GM18508 (cell line): ENCODE measurements at regions not wholly inside any gene's neighbourhood (a gene's known extent, or its start where the extent isn't known, plus 50 kb on each side); places are given as distances from the start of the nearest gene placed in this dataset.

Experiments
- ATAC-seq: cut with Tn5 transposase; IDR thresholded peaks from one replicate; pipeline ENCODE4 v1.9.1; 2021; ENCODE audit warnings: moderate number of reproducible peaks; ENCODE audit not compliant: insufficient read depth, unreplicated experiment

DNA sequence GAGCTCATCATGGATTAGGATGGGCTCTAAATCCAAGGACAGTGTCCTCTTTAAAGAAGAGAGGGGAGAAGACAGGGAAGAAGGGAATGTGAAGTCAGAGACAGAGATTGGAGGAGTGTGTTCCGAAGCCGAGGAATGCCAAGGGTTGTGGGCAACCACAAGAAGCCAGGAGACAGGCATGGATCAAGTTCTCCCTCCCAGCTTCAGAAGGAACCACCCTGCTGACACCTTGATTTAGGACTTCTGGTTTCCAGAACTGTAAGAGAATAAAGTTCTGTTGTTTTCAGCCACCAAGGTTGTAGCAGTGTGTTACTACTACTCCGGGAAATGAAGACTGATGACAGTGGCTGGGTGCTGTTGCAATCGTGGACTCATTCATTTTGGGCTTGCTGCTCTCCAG, 120.1 kb downstream of the RPS12 start:
- ATAC-seq = no peak

DNA sequence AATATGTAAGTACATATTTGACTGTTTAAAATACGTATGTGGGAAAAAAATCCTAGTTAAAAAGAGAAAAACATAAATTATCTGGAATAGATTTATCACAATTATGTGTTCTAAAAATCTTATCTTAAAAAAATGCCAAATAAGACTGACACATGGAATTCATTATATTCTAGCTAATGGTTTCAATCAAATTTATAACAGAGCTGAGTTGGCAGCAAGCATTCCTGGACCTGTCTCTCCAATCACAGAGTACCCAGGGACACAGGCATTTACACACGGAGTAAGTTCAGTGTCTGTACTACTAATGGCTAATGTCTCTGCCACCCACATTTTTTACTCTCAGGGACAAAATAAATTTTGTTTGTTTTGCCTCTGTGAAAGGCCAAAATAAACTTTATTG, 122.3 kb downstream of the RPS12 start:
- no peak for ATAC-seq

DNA sequence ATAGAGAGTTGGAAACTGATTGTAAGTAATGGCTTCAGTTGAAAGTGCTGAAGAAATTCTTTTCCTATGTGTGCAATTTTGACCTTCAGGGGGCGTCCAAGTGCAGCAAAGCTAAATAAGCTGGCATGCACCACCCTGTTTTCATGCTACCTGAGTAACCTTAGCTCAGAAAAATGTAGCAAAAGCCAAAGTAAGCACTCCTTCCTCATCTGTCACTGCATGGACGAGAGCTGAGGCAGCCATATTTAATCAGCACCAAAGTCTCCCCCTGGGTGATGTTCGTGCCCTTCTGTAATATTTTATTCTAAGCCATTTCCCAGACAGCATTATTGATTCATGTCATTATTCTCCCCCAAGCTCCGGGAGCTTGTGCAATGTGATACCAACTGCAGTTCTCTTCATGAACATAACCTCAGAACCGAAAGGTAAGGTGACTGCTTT, 123.1 kb downstream of the RPS12 start:
- ATAC-seq = no peak

DNA sequence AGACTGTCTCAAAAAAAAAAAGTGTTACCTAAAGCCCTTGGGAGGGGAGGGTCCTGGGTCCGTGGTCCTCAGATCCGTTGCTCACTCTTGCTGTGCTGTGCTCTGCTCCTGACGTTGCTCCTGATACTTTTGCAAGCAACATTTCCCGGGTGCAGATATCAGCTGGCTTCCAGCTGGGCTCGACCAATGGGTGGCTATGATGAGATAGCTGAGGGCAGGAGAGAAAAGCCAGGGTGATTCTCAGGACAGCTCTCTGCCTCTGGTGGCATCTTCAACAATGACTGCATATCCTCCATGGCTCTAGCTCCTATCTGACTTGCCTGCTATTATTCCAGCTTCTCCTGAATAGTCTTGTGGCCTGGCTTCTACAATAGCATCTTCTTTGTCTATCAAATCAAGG, 134.5 kb downstream of the RPS12 start:
- ATAC-seq = no peak

DNA sequence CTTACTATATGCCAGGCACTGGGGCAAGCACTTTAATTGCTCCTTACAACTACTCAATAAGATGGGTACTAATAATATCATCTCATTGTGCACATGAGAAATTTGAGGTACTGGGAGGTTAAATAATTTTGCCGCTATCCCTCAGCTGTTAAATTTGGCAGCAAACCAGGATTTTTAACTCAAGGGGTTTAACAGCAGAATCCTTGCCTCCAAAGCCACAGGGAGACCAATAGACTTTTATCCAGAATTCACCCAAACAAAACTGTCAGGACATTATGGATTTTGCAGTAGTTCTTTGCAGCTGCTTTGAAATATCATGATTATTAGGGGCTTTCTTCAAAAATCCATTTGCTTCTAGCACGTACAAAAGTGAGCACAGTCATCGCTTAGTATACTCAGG, 136.2 kb downstream of the RPS12 start:
- ATAC-seq = no peak

DNA sequence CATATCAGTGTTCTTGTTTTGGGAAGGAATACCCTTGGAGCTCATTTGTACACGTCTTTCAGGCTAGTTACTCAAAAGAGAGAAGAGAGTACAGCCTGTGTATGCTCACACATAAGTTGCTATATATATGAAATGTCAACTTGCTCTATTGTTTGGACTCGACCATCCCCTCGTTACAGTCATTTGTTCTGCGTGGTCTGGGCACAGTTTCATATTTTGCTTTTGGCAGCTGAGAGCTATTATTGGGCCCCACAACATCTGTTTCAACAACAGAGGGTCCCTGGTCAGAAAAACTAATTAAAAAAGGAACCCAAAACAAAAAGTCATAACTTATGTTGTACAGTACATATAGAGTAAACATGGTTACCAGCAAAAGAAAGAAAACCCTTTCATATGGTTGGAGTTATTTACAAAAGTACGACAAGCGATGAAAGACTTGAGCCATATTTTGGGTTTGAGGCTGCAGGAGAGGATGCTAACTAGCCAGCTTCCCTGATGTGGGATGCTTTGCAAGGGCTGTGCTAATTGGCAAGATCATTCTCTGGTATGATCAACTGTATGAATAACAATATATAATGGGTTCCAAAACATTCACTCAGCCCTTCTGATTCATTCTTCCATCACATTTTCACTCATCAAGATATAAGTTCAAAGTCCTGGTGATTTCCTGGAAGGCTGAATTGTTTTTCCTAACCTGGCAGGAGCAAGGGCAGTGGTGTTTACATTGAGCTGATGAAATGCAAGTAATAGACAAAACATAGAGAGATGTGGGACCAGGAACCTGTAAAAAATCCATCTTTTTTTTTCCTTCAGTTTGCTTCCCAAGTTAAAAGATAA, 137.9 kb downstream of the RPS12 start:
- no peak for ATAC-seq

DNA sequence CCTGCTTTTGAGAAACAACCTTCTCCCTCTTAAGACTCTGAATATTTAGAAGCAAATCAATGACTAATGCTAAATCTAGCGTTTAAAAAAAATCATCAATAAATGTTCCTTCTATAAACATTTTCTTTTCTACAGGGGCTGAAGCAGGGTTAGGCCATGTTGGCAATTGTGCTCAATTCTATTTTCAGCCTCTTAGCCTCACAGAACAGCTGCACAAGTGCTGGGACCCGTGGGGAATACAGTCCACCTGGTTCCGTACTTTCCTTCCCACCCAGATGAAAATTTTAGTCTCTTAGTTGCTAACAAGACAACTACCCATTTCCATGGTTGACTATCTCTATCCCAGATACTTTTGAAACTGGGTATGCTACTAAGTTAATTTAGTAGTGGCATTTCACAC, 138.6 kb downstream of the RPS12 start:
- ATAC-seq = no peak

DNA sequence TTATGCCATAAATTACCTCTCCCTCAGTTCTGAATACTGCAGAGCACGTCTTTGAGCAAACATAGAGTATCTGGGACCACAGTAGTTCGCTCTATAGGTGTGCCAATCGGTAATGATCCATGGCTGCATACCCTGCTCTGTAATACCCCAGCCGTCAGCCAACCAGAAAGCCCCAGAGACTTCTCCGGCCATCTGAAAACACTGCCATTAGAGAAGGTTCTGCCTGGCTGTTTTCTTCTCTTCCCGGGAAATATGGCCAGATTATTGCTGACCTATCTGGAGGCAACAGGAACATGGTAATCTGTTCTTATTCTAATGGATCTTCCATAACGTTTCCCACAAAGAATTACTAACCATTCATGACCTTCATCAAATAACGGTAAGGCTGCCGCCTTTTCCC, 139.9 kb downstream of the RPS12 start:
- ATAC-seq = no peak

DNA sequence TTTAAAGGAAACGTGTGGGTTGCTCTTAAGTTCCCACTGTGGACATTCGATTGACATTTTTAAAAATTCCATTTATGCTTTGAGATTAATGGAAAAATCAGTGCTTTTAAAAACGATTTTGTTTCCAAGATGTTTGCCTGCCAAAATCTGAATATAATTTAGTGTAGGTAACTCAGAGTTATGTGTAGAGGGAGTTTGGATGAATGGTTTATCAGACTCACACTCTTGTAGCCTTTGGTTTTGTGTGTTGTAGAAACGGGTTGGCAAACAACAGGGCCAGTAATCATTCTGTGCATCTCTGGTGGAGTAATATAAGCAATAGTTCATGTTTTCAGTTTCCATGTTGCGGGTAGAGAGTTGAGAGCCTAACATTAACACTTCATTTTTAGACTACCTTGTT, 140.6 kb downstream of the RPS12 start:
- no peak for ATAC-seq

DNA sequence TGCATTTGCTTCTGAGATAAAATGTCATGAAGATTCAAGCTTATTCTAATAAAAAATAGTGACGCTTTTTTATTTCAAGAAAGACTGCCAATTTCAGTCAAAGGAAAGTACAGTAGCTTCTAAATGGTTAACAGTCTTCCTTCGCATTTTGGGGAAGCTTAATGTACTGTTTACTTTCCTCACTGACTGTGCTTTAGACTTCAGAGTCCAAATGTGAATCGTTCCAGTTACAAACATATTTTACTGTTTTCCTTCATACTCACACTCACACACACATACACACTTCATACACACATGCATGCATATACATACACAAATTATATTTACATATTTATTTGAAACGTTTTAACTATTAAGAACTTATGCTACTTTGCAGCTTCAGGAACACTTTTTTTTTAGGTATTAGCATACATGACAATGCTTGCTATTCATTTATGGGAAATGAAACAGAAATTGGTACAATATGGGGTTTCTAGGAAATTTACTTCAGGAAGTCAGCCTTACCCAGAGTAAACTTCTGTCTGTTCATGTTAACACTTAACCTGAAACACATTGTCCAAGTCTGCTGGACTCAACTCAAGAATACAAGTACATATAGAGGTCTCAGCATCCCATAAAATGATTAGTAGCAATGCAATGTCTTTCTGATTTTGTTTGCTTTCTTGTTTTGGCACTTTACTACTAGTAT, 145.4 kb downstream of the RPS12 start:
- no peak for ATAC-seq

DNA sequence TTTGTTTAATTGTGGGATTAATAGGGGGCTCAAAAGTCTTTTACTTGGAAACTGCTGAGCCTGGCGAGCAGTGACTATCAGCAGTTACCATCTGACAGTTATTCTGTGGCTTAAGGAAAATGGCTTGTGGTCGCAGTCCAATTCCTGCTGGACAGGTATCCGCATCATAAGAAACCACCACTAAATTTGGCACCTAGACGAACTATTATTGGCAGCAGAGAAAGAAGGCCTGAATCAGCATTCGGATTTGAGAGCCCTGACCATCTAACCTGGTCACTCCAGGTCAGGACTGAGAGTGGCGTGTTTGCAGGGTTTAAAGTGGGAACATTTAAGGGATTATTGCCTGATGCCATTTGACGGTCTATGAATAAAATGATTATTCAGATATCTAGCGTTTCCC, 146.4 kb downstream of the RPS12 start:
- no peak for ATAC-seq

DNA sequence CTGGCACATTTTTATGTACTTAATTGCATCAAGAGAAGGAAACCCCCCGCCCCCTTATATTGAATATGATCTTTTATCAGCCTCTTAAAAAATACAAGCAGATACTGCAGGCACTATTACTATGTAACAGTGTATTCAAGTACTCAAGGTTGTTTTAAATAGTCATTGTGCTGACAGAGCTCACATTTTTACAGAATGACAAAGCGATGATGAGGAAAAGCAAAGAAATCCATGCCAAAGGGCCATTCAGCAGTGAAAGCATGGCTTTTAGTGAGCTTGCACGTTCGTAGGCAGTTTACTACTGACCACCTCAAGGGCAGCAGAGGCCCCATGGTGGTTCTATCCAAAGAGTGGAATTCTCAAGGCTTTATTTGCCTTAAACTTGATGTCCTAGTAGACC, 146.8 kb downstream of the RPS12 start:
- no peak for ATAC-seq

DNA sequence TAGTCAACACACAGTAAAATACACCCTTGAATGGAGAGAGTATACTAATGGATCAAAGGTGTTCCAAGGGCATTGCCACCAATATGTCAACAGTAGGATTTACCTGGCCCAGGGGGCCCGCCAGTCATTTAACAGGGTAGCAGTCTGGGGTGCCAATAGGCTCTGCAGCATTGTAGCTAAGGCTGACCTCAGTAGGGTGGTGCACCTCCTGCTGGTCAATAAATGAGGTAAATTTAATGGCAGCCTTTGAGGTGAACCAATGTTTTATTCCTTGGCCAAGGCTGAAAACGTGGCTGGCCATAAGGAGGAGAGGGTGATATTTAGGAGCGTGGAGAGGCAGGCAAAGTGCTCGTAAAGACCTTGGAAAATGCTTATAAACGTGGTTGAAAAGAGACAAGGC, 147.2 kb downstream of the RPS12 start:
- ATAC-seq = no peak

DNA sequence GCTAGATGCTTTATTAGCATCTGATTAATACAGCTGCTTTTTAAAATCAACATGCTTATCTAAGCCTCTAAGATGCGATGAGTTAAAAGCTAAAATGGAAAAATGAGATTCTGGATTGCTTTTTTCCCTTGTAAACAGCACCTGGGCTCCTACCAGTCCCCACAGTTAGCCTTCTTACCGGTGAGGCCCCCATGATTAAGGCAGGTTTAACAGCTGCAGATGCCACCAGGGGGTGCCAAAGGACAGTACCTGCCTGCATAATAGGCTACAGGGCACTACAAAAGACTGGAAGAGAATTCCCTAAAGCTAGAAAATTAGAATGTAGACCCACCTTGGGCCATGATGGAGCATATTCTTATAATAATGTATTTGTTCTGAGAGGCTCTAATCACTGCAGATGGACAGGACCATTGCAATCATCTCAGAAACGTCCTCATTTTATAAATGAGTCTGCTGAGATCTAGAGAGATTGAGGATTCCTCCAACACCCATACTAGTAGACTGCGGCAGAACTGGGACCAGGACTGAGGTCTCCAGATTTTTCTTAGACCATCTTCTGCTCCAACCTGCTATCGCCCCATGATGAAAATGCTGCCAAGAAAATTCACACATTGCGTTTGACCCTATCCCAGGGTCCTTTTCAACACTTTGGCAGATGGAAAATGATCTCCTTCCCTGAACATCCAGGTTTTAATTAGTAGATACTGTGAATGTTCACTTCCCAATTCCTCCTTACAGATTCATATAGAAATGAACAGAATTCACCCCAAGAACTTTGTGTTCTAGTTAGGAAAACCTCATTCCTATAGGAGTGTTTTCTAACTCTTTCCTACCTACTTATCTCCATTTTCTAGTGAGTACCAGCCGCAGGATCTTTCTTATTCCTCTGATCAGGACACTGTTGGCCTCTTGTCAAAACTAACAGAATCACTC, 148.8 kb downstream of the RPS12 start:
- peak; percentile 89 for ATAC-seq

DNA sequence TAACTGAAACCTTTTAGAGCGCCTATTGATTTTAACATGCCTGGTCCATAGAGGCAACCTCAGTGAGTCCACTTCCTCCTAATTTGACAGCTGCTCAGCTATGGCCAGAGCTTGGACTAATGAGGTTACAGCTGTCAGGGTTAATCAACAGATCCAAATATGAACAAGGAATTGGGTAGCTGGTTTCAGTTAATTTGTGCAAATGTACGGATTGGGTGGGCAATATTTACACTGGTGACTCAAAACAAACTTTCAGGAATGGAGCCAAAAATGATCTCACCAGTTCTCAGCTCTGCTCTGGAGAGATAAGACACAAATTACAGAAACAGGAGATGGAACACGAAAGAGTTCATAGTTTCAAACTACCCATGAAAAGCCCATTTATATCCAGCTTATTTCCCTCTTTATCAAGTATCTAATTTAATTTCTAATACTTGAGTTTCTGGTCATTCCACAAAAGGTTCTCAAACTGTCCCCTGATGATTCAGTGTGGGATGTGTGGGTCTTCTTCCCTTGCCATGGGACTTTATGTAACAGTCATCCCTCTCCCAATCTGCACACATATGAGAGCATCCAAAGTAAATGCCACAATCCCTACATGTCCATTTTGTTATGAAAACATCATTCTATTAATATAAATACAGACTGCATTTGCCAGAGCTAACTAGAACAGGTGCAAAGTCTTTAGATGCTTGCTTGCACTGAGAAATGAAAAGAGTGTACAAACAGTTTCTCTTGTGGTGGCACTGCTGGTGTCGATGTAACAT, 149.9 kb downstream of the RPS12 start:
- no peak for ATAC-seq

DNA sequence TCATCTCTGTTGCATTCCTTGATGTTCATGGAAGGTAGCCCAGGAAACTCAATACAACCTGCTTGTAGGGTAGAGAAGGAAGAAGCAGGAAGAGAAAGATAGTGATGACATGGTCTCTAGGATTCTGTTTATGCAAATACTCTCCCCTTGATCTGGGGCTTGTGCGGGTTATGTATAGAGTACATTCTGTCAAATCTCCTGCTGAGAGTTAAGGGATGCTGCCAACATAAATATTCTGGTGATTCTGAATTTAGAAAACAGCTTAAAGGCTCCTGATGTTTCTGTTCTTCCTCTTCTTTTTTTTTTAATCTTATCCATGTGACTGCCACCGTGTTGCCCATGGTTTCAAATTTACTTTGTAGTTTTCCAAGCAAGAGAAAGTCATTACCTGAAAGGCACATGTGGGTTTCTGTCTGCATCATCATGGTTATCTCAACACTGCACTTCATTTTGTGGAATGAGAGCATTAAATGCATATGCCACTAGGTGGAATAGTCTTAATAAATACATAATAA, 150.6 kb downstream of the RPS12 start:
- ATAC-seq = no peak

DNA sequence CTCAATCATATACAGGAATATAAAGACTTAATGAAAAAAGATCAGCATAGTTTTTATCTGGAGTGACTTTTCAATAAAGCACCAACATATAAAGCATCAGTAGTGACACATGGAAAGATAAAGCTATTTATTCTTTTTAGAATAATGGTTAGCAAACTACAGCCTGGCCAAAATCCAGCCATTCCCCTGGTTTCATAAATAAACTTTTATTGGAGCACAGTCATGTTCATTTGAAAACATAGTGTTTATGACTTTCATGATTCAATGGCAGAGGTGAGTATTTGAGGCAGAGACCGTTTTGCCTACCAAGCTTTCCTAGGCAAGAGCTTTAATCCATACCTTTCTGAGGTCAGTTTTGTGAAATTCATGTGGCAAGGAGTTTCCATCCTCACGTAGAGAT, 153.5 kb downstream of the RPS12 start:
- no peak for ATAC-seq

DNA sequence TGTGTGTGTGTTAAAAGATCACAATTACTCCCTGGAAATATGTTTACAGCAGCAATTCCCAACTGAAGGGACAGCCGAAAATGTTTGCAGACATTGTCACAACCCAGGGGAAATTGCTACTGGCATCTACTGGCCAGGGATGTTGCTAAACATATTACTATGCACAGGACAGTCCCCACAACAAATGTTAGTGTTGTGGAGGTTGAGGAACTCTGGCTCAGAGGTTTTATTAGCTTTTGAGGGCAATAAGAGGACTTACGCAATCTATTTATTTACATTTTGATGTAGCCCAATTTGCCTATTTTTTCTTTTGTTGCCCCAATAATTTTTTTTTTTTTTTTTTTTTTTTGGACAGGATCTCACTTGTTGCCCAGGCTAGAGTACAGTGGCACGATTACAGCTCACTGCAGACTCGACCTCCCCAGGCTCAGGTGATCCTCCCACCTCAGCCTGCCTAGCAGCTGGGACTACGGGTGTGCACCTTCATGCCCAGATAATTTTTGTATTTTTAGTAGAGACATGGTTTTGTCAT, 154.1 kb downstream of the RPS12 start:
- no peak for ATAC-seq

DNA sequence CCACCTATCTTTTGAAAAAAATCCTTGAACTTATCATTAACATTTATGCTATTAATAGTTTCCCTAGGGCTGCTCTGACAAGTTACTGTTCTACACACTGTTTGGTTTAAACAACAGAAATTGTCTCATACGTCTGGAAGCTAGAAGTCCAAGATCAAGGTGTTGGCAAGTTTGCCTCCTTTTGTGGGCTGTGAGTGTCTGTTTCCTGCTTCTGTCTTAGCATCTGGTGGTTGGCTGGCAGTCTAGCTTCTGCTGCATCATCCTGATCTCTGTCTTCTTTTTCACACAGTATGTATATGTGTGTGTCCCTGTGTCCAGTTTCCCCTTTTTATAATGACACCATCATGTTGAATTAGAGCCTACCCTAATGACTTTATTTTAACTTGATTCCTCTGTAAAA, 154.8 kb downstream of the RPS12 start:
- ATAC-seq = no peak

DNA sequence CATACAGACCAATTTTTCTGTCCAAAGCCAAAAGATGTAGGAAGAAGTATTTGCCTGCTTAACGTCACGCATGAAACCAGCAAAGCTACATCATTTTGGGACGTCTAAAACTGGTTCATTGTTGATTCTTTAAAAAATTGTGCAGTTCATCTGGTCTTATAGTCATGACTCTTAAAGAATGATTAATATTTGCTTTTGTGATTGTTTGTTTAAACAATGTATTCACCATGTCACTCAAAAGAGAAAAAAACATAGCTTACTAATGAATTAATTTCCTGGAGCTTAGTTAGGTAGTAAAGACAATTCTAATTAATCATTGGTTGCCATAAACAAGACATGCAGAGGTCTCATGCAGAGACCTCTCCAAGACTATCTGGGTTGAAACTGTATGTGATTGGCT, 157.3 kb downstream of the RPS12 start:
- ATAC-seq = no peak
